Activated T-helper 1 cell treated with anti-CD3 and anti-CD28 coated beads, Interleukin-2, amount 50 U/mL, for 16 hours (primary cell): ENCODE measurements at regions not wholly inside any gene's neighbourhood (a gene's known extent, or its start where the extent isn't known, plus 50 kb on each side); places are given as distances from the start of the nearest gene placed in this dataset.
"Not testable (repeated sequence)": the region's sequence is repeated elsewhere in the genome, so short reads cannot be mapped to it uniquely, and the experiment has no call there.

Source experiments
- DNase-seq, 2 donors: peaks; one replicate each; pipeline ENCODE4 v3.0.0-alpha.2; 2020; ENCODE audit warnings: low read depth in 1 of 2, low spot score in 1 of 2

- DNase-seq = no peak
Observed at GRCh38 chr18:1797235-1797634, 774.1 kb downstream of the METTL4 start.

DNA sequence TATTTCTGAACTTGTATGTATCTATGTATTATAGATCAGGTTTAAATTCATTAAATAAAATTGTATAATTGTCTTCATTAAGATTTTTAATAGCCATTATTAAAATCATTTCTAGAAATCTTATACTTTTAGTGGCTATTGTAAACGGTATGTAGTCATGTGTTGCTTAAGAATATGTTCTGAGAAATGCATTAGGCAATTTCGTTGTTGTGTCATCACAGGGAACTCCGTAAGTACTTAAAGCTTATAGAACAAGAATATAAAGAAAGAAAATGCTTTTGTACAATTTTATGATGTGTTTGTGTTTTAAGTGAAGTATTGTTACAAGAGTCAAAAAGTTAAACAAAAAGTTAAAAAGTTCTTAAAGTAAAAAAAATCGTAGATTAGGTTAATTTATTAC, 765.8 kb downstream of the METTL4 start:
- DNase-seq = no peak

- no peak for DNase-seq
Observed at GRCh38 chr18:1806884-1807615, 764.3 kb downstream of the METTL4 start.

GRCh38 chr18:1811282-1811681, 760.0 kb downstream of the METTL4 start:
- DNase-seq = no peak

- no peak for DNase-seq
Observed at GRCh38 chr18:1825296-1825695, 746.0 kb downstream of the METTL4 start.

GRCh38 chr18:1840878-1841277, 730.4 kb downstream of the METTL4 start:
- no peak for DNase-seq

GRCh38 chr18:1846640-1847039, 724.7 kb downstream of the METTL4 start:
- no peak for DNase-seq

DNA sequence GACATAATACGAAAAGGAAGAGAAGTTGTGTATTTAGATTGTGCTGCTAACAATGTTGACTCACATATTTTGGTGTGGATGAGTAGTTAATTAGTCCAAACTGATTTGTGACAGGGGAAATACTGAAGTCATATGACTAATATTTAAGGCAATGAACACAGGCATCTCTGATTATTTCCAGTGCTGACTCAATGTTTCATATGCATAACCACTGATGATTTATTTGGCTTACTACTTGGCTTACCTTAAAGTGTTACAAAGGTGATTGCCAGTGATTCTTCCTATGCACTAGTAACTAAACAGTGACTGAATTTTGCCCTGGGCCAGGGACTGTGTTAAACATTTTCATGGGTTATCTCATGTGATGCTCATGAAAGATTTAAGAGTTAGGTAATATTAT, 722.6 kb downstream of the METTL4 start:
- no peak for DNase-seq

GRCh38 chr18:1849386-1849785, 721.9 kb downstream of the METTL4 start:
- no peak for DNase-seq

DNA sequence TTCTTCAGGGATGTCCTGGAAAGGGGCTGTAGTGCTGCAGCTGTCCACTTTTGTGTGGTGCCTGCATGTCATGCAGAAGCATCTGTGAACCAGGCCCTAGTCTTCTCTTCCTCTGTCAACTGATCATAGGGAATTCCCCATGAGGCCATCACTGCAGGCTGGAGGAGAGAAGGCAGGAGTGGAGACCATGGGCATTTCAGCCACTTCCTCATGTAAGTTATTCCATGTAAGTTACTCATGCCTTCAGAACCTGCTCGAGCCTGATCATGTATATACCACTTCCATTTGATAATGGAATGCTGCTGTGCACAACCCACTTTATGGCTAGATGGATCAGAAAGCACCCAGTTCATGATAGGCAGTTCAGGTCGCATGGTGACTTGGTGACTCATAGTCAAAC, 714.0 kb downstream of the METTL4 start:
- DNase-seq = not testable (repeated sequence)

DNA sequence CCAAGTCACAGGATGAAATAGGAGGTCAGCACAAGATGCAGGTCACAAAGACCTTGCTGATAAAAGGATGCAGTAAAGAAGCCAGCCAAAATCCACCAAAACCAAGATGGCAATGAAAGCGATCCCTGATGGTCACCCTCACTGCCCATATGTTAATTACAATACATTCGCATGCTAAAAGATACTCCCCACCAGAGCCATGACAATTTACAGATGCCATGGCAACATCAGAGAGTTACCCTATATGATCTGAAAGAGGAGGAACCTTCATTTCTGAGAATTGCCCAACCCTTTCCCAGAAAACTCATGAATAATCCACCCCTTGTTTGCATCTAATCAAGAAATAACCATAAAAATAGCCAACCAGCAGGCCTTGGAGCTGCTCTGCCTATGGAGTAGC, 709.8 kb downstream of the METTL4 start:
- no peak for DNase-seq

DNA sequence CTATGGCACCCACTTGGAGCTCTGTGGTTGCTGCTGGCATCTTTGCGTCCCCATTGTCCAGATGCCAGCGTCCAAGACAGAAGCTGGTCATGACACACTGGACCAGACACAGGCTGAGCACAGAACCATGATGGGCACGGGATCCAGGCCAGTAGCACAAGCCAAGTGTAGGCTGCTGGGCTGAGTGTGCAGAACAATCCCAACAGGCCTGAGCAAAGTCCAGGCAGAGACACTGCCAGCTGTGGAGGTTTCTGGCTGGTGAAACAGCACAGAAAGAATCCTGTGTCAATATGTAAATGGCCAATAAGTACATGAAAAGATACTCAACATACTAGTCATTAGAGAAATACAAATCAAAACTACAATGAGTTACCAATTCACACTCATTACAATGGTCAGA, 705.4 kb downstream of the METTL4 start:
- DNase-seq = no peak

DNA sequence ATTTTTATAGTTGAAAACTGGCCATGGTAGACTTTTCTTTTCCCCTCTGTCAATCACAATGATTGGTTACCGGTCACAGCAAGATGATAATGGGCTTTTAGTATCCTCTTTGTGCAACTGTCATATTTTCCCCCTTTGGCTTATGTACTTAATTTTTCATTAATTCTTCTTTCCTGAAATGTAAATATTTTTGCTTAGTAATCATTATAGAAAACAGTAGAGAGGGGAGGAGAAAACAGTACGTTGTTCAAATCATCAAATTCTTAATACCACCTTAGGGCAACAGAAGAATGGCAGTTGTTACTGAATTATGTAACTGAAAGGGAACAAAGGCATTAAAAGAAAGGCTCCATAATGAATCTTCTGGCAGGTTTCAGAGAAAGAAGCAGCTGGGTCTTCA, 699.0 kb downstream of the METTL4 start:
- DNase-seq = no peak

GRCh38 chr18:1875219-1875618, 696.1 kb downstream of the METTL4 start:
- no peak for DNase-seq

DNA sequence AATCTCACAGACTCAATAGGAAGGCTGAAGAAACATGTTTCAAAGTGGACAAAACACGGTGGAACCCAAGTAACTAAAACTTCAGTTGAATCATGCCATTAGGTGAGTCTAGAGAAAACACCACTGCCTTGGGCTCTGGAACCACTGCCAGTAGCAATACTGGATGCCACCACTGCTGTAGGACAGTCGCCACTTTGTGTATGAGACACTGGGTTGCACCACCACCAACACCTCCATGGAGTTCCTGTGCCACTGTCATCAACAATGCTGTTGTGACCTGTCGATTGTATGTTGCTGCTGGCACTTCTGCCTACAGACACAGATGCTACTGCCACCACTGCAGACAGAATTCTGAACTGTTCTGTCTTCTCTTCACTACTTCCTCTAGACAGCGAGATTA, 686.7 kb downstream of the METTL4 start:
- DNase-seq = no peak

- DNase-seq = no peak
Observed at GRCh38 chr18:1891641-1892040, 679.7 kb downstream of the METTL4 start.

DNA sequence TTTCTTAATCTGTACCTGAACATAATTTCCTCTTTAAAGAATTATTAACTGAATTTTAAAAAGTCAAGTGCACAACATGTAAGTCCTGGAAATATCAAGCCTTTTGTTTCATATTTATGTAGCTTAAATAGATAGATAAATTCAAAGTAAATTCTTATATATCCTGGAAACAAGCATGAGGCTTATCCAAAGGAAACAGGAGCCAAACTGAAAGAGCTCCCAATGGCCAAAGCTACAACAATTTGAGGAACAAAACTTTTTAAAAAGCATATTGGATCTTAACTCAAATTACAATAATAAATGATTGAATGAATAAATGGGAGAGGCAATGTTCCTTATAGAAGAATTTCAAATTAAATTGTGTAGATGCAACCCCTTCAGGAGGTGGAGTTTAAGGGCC, 679.1 kb downstream of the METTL4 start:
- no peak for DNase-seq

GRCh38 chr18:1895456-1896185, 675.7 kb downstream of the METTL4 start:
- DNase-seq = no peak

DNA sequence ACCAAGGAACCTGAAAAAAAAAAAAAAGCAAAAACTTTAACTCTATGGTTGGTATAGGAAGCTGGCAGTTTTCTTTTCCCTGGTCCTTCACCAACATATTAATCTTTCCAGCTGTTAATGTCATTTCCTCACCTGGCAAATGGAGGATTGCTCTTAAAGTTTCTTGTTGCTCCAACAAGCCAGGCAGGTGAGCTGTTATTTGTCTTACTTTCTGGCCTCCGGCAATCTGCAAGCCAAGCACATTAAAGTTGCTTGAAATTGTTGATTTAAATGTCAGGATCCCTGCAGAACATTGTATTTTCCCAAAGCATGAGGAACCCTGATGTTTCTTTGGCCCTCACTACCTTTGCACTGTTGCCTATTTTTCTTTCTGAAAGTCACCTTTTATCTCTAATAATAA, 664.9 kb downstream of the METTL4 start:
- no peak for DNase-seq

DNA sequence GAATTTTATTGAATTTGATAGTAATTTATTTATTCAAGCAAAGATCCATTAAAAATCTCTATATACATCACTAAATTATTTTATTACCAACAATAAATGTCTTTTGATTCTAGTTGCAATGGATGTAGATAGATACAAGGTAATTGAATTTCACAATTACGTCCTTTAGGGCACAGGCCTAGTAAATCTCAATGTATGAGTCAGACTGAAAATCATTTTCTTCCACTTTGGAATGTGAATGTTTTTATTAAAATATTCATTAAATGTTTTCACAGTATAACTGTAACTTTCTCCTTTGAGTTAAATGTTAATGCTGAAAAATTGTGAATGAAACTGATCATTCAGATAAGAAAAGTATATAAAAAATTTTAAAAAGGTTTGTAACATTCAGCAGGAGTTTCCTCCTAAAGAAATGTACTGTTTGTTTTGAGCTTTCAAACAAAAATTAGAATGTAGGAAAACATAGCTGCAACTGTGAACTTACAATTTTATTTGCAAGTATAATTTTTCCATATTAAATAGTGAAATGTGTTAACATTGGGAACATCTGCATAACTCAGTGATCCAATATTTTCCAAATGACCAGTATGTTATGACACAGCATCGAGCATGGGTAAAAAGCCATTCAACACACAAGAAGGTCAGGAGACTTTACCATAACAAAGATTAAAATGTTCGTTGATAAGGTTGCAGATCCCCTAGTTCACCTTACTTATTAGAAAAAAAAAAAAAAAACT, 663.7 kb downstream of the METTL4 start:
- no peak for DNase-seq

GRCh38 chr18:1914489-1914888, 656.8 kb downstream of the METTL4 start:
- no peak for DNase-seq

- no peak for DNase-seq
Observed at GRCh38 chr18:1916869-1917523, 654.3 kb downstream of the METTL4 start.
